Globus pallidus (tissue), 1 donor: ENCODE measurements at regions not wholly inside any gene's neighbourhood (a gene's known extent, or its start where the extent isn't known, plus 50 kb on each side); places are given as distances from the start of the nearest gene placed in this dataset.

Experiments
- DNase-seq: peaks from one replicate; pipeline ENCODE4 v3.0.0-alpha.2; 2015; ENCODE audit warnings: low spot score

DNA sequence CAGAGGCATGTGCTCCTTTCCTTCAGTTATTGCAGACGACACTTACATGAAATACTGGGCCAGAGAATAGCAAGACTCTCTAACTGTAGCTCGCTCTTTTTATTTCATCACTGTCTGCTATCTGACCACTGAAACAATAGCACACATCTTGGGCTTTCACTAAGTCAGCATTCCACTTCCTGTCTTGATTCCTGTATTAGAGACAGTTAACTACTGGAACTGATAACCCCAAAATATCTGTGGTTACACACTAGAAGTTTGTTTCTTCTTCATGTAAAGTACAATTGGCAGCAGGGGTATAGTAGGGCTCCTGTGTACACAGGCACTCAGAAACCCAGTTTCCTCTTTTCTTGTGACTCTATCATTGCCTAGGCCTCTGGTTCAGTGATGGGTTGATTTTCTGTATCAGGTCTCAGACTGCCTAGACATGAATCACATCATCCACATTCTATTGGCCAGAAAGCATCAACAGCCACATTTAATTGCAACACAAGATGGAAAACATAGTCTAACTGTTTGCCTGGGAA, 230.2 kb upstream of the CD96 start:
- peak; percentile 39 for DNase-seq

DNA sequence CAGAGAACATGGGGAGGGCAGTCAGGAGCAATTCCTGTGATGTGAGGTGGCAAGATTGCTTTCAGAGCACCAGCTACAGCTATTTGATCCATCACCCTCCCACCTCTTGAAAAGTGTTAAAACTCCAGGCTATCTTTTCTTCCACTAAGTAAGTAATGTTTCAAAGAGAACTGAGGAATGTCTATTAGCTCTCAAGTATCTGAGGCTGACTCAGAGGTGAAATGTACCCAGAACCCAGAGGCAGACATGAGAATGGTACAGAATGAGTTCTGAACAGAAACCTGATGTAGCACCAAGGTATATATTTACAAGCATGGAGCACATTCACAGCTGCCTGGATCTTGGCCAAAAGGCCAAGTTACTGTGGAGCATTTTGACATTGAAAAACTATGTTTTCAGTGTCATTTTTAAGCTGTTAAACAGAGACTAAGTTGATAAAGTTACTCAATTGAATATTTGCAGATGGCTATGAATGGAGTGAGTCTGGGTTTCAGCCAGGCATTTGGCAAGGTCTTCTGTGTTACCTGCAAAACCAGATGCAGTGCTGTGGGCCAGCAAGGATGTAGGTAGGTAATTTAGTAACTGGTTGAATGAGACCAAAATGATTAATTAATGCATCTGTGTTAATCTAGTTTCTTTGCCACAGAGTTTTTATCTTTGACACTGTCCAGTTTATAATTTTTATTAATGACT, 227.7 kb upstream of the CD96 start:
- no peak for DNase-seq

DNA sequence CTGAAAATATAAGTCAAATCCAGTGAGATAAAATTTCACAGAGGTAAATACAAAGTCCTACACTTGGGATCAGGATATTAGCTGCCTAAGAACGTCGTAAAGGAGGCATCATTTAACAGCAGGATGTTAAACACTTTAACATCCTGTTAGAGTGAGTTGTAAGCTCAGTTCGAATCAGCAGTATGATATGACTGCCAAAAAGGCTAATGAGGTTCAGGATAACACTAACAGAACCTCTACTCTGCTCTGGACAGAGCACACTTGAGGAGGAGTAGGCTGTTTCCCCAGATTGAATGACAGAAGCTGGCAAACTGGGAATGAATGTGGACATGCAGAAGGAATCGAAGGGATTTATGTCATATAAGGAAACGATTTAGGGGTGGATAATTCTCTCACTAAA, 227.1 kb upstream of the CD96 start:
- no peak for DNase-seq

DNA sequence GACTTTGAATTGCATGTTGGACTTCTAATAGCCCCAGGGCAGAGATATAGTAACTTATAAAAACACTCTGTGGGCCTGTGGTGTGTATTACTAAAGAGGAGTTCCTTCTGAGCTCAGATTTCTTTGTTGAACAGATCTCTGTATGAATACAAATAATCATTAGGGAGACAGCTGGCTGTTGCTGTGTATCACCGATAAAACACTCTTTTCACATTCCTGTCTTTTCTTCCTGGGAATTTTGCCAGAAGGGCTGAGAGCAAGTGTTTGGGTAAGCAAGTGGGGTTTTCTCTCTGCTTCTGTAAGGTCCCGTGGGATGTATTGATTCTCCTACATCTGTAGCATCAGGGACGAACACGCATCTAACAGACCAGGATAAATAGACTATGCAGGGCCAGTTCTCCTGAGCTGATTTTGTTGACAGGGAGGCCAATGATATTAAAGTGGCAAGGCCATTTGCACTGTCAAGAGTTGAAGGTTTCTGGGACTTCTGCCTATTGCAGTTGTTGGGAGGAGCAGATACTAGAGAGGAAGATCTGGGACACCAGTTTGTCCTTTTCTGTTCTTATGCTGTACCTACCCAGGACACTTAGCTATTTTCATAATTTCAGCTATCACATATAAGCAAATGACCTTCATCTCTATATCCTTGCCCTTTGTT, 225.9 kb upstream of the CD96 start:
- no peak for DNase-seq

DNA sequence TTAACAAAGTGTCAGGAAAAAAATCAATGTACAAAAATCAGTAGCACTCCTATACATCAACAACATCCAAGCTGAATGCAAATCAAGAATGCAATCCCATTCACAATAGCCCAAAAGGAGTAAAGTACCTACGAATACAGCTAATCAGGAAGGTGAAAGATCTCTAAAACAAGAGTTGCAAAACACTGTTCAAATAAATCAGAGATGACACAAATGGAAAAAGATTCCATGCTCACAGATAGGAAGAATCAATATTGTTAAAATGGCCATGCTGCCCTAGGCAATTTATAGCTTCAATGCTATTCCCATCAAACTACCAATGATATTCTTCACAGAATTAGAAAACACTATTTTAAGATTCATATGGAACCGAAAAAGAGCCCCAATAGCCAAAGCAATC, 223.7 kb upstream of the CD96 start:
- no peak for DNase-seq

DNA sequence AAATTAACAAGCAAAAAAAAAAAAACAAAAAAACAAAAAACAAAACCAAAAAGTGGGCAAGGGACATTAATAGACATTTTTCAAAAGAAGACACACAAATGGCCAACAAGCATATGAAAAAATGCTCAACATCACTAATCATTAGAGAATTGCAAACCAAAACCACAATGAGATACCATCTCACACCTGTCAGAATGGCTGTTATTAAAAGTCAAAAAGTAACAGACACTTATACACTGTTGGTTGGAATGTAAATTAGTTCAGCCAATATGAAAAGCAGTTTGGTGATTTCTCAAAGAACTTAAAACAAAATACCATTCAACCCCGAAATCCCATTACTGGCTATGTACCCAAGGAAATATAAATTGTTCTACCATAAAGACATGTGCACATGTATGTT, 222.4 kb upstream of the CD96 start:
- DNase-seq = no peak

DNA sequence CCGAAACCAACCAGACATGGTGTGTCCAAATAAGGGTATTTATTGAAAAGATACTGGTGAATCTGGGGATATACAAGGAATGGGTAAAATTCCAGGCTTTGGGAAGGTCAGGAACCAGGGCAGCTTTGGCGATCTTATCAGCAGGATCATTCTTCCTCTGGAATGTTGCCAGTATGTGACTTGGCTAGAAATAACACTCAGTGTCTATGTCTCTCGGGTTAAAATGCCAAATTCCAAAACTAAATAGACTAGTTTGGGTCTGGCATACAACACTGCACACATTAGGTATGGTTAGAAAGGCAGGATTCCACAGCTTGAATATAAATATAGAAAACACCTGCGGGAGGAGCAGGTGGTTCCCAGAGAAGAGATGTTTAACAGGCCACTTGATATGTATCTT, 220.2 kb upstream of the CD96 start:
- no peak for DNase-seq

DNA sequence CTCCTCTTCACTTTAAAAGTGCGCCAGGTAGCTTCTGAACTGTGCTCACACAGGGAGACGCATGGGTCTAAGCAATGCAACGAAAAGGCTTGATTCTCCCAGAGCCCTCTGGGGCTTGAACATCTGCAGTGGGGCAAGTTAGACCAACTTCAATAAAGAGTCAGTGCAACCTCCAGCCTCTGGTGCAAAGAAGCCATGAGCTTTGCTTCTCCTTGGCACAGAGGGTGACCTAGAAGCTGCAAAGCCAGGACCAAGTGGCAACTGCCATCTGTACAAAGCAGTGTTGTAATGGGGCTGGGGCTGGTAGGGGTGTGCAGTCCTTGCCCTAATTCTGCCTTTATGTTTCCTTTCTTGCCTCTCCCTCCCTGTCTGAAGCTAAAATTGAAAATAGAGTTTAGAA, 219.0 kb upstream of the CD96 start:
- no peak for DNase-seq

DNA sequence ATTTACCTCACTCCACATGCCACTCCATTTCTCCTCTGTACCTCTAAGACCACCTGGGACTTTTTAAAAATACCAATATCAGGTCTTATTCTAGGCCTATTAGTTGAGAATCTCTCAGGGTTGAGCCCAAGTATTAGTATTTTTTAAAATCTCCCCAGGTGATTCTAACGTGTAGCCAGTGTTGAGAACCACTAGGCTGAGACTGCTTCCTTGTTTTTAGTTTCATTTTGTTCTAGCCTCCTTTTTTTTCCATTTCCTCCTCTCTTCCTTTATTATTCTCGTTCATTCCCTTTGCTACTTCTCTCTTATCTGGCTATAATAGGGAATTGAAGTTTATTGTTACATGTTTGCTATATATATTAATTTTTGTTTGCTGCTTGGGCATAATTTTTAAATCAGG, 217.8 kb upstream of the CD96 start:
- DNase-seq = no peak

DNA sequence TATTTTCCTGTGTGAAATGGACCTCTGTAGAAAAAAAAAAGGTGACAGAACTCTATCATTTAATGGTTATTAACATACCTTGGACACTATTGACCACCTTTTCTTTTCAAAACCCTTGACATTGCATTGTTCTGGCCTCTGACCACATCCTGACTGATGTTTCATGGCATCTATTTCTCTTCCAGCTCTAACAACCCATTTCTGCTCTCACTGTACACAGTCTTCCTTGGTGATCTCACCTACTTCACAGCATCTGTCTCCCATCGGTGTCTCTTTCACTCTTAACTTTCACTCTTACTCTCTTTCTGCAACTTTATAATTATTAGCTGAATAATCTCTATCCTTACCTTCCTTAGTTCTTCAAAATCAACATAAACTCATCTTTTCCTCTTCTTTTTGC, 217.4 kb upstream of the CD96 start:
- no peak for DNase-seq

DNA sequence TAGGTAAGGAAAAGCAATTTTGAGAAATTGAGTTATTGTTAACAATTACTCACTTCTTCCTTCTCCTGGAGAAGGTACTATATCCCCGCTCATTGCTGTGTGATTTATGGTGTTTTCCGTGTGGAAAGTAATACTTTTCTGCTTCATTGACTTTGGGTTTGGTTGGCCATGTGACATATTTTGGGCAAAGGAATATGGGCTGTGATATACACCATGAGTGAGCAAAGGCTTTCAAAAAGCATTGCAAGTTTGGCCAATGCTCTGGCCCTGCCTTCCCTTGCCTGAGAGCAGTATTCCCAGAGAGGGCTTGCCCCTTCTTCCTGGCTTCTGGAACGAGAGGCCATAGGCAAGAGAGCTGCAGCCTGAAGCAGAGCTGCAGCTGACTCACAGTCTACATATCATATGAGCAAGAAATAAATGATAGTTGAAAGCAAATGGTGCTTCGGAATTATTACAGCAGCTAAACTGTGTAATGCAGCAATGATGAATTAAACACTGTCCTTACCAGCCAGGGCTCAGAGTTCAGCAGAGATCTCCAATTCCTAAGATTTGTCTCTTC, 216.8 kb upstream of the CD96 start:
- DNase-seq = no peak

DNA sequence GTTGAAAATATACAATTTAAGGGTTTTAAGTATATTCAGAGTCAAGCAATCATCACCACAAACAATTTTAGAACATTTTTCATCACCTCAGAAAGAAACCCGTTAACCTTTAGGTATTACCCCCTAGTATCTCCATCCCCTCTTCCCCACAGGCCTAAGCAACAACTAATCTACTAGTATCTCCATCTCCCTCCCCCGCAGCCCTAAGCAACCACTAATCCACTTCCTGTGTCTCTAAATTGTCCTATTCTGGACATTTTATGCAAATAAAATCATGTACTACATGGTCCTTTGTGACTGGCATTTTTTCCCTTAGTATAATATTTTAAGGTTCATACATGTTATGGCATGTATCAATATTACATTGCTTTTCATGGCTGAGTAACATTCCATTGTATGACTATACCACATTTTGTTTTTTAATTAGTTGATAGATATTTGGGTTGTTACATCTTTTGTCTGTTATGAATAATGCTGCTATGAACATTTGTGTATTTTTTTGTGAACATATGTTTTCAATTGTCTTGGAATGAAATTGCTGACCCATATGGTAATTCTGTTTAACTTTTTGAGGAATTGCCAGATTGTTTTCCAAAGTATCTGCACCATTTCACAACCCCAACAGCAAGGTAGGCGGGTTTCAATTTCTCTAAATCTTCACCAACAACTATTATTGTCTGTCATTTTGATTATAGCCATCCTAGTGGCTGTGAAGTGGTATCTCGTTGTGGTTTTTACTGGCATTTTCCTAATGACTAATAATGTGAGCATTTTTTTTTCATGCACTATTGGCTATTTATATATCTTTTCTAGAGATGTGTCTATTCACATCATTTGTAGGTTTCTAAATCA, 215.6 kb upstream of the CD96 start:
- DNase-seq = no peak

DNA sequence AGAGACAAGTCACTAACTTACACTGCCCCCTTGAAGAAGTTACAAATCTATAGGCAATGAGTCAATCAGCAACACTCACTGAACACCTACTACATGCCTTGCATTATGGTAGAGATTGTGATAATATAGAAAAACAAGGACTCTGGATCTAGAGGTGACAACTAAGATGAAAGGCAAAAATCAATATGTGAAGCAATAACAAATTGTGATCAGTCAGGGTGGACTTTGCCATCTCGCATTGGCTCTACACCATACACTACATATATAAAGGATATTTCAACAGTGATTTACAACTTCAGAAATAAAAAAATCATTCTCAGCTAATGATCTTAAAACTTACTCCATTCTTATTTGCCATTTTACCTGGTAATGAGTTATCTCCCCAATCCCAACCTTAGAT, 210.7 kb upstream of the CD96 start:
- no peak for DNase-seq

DNA sequence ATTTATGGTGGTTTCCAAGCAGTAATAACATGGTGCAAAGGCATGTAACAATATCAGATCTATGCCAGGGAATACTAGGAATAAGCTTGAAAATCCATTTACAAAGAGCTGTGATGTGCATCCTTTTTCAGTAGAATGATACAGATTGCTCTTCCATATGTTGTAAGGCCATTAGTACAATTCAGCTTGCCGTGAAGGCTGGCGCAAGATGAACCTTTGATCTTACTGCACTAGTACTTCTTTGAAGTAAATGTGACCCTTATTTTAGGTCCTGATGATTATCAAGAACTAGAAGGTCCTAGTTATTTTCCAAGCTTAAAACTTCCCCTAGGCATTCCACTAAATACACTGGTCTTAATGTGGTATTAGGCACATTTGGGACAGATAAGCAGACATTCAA, 210.1 kb upstream of the CD96 start:
- no peak for DNase-seq

DNA sequence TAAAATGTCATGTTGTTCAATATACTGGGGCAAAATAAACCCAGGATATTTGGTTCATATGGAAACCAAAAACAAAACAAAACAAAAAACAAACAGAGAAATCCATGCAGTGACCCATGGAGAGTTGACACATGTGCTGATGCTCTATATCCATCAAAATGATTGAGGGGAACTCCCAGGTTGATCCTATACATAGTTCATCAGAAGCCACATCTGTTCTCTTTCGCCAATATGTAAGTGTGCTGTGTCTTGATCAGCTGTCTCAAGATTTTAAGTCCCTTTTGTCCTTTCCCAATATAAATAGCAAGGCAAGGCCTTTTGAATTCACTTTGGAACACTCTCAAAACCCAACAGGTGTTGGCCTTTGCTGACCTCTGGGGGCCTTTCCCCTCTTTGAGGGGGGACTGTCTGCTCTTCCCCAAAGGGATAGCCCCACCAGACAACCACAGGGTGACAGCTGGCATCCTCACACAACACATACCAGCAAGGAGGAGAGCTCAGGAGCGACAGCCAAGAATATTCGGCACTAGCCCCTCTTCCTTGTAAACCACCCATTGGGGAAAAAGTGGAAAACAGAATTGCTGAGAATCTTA, 209.4 kb upstream of the CD96 start:
- no peak for DNase-seq

DNA sequence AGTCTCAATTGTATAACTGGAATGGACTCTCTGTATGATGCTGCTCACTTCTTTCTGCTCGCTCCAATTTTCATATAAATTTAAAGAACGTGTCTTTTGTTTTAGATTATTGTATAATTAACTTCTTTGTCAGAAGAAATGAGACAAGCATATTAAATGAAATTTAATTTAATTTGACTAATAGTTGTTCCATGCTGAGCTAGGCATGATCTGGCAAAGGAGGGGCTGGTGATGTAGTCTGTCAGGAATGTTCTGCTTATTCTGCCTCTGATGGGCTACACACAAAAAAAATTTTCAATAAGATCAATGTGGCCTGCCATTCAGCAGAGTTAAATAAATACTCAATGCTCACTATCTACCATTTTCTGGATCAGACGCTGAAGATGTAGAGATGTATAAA, 208.4 kb upstream of the CD96 start:
- no peak for DNase-seq

DNA sequence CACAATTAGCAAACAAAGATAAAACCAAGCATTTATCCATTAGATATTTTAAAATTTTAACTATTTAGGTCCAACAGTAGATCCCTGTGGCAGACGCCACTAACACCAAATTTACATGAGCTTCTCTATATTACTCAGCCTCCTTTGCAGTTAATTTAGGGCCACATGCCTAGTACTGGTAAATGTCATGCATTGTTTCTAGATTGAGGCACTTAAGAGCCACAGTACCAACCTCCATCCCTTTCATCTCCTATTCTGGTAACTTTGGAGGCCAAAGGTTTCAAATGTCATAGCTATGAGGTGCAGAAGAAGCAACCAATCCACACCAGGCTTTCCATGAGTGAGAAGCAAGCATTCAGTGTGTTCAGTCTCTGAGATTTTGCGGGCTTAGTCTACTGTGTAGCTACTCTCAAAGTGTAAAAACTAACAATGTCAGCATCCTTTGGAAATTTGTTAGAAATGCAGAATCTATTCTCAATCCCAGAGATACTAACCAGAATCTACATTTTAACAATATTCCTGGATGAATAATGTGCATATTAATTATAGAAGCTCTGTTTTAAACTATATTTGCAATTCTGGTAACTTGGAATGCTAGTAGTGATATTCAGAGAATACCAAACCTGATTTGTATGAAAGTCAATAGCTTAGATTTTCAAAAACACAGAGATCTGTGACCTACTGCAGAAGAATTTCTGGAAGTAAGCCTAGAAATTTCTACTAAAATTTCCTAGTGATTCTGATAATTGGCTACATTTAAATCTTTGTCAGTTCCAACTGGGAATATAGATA, 206.3 kb upstream of the CD96 start:
- DNase-seq = no peak

DNA sequence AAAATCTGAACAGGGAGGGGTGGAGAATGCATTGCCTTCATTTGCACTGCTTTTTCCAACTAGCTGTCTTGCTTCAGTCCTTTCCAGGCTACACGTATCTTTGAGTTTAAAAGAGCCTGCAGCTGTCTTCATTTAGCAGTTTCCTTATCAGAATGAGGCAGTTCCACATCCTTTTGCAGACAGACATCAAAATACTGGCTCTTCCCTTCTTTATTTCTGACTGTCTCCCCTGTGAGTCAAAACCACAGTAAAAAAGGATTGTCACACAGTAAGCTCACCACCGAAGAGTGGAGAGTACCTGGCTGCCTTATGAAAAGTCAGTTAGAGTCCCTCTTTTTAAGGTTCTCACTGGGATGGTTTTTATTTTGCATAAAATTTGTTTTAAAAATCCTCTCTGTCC, 205.5 kb upstream of the CD96 start:
- DNase-seq = no peak

DNA sequence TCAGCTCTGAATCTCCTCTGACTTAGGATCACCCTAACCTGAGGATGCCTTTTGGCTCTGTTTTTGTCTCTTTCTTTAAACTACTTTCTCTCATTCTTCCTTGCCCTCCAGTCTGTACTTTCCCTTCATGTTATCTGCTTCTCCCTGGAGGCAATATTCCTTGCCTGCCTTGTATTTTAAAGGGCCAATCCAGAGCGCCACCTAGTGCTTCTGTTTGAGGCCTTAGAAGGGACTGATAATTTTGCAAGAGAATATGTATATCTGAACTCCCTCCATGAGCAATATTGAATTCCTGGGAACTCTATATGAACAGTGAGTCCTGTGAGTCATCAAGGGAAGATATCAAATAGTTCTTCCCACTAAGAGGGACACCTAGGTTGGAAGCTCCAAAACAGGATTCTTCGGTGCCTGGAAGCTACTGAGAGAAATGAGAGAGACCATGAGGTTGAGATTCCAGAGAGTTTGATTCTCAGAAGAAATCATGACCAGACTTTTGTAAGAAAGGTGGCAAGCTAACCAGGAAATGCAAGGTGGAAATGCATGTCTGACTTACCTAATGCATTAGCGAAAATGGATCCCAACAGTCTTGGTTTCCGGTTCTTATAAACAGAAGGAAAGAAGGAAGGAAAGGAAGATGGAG, 203.8 kb upstream of the CD96 start:
- peak; percentile 54 for DNase-seq

DNA sequence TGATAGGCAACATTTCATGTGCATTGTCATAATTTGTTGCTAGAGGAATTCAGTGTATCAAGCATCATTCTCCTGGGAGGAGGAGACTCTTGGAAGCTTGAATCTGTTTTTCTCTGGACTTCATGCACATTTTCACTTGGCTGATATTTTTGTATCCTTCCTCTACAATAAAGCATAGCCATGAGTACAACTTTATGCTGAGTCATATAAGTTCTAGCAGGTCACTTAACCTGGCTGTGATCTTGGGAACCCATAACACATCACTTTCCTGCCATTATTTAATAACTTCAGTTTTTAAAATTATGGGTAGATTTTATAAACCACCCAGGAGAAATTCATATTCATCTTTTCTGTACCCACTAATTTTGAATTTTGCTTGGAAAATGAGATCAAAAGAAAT, 203.0 kb upstream of the CD96 start:
- DNase-seq = no peak

DNA sequence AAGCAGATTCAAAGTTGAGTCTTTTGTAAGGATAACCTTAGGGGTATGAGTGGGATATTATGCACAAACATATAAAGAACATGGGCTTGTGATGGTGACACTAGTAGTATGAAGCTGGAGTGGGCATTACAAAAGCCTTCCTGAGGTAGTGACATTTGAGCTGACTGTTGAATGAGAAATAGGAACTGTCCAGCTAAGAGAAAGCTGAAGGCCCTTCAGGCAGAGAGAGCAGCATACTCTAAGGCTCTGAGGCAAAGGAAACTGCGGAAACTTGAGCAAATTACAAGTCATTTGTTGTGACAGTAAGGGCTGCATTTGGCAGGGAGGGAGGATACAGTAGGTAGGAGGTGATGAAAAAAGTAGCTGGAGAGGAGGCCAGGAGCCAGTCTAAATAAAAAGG, 190.7 kb upstream of the CD96 start:
- DNase-seq = no peak
